Endothelial cell of umbilical vein (primary cell): ENCODE measurements at regions not wholly inside any gene's neighbourhood (a gene's known extent, or its start where the extent isn't known, plus 50 kb on each side); places are given as distances from the start of the nearest gene placed in this dataset.

Experiments used
- BruUV-seq: library from RNA; stranded (reverse); fragments of 400-500 nt; replicated peaks from 2 replicates; lab custom pipeline; 2021; lab: Mats Ljungman, UMichigan
- CTCF ChIA-PET: fragments of 300-600, 350-600 bp; sonication (Branson Sonifier 250); formaldehyde crosslinking; loops from one replicate; lab custom pipeline; 2021; ENCODE audit warnings: antibody characterized with exemption, inconsistent platforms; lab: Charles Lee
- POLR2A ChIA-PET: fragments of 300-600, 350-600 bp; sonication (Branson Sonifier 250); formaldehyde crosslinking; loops from one replicate; lab custom pipeline; 2021; ENCODE audit warnings: antibody characterized with exemption, inconsistent platforms; lab: Charles Lee
- DNase-seq: peaks from one replicate; pipeline ENCODE4 v3.0.0-alpha.2; 2011; ENCODE audit warnings: low read depth, low spot score
- FAIRE-seq: peaks from 2 replicates; lab custom pipeline; 2011; peaks lifted over from hg19 to GRCh38; lab: Jason Lieb, UNC
- H2AFZ ChIP-seq: 2 replicates; pipeline ENCODE4 v1.6.0; 2012; ENCODE audit warnings: low read depth, low read length, control low read depth, inconsistent platforms
- H3K27ac ChIP-seq: 2 replicates; pipeline ENCODE4 v1.5.1; 2011; ENCODE audit warnings: low read depth, mild to moderate bottlenecking, control low read depth, low read length, moderate library complexity; ENCODE audit not compliant: insufficient read depth
- H3K27me3 ChIP-seq, 2 experiments: 2 replicates each; pipeline versions ENCODE4 v1.6.0 to v1.6.1; 2011; ENCODE audit warnings: low read length in 2 of 2, mixed read lengths in 1 of 2; ENCODE audit not compliant: control insufficient read depth in 2 of 2, insufficient read depth in 2 of 2
- H3K36me3 ChIP-seq, 2 experiments: 2 replicates in 1 of 2; 3 replicates in 1 of 2; pipeline ENCODE4 v1.5.1; 2011; ENCODE audit warnings: low read length in 2 of 2, mild to moderate bottlenecking in 1 of 2, moderate library complexity in 1 of 2; ENCODE audit not compliant: control insufficient read depth in 2 of 2, insufficient read depth in 2 of 2; ENCODE audit errors: extremely low read depth in 1 of 2
- H3K4me1 ChIP-seq: 3 replicates; pipeline ENCODE4 v1.5.1; 2011; ENCODE audit warnings: mild to moderate bottlenecking, low read length; ENCODE audit not compliant: control insufficient read depth, insufficient read depth; ENCODE audit errors: extremely low read depth
- H3K4me2 ChIP-seq: 2 replicates; pipeline ENCODE4 v1.6.1; 2011; ENCODE audit warnings: low read length, control low read depth, mixed read lengths; ENCODE audit not compliant: insufficient read depth
- H3K4me3 ChIP-seq, 3 experiments: fragments of 200-600 bp in 1 of 3; sonication (generic), shearing (Covaris generic) in 1 of 3; replicated peaks in 1 of 3; 2 replicates each; pipeline ENCODE4 v1.5.1; 2011 to 2016; ENCODE audit warnings: control low read depth in 3 of 3, low read length in 3 of 3, mild to moderate bottlenecking in 2 of 3, inconsistent platforms in 1 of 3, low read depth in 1 of 3, moderate library complexity in 1 of 3; ENCODE audit not compliant: insufficient read depth in 1 of 3
- H3K79me2 ChIP-seq: 2 replicates; pipeline ENCODE4 v1.6.0; 2012; ENCODE audit warnings: low read length, inconsistent platforms; ENCODE audit not compliant: control insufficient read depth, insufficient read depth
- H3K9ac ChIP-seq: replicated peaks from 2 replicates; pipeline ENCODE3; 2011; ENCODE audit warnings: low read length, control low read depth; ENCODE audit not compliant: insufficient read depth; ENCODE audit errors: extremely low read depth
- H3K9me1 ChIP-seq: replicated peaks from 3 replicates; pipeline ENCODE4 v1.6.0; 2011; ENCODE audit warnings: mild to moderate bottlenecking, low read length; ENCODE audit not compliant: control insufficient read depth, insufficient read depth; ENCODE audit errors: extremely low read depth
- H3K9me3 ChIP-seq: replicated peaks from 2 replicates; pipeline ENCODE4 v1.5.1; 2012; ENCODE audit warnings: low read length, inconsistent platforms; ENCODE audit not compliant: control insufficient read depth, insufficient read depth
- H4K20me1 ChIP-seq: replicated peaks from 2 replicates; pipeline ENCODE3; 2011; ENCODE audit warnings: mild to moderate bottlenecking, low read length; ENCODE audit not compliant: control insufficient read depth, insufficient read depth; ENCODE audit errors: extremely low read depth
- CTCF ChIP-seq, 2 donors: IDR thresholded peaks; 1 replicate in 1 of 2; 2 replicates in 1 of 2; pipeline ENCODE4 v1.5.1; 2011; ENCODE audit warnings: low read length in 2 of 2, mild to moderate bottlenecking in 2 of 2, moderate library complexity in 2 of 2, control low read depth in 1 of 2, inconsistent platforms in 1 of 2, low read depth in 1 of 2; ENCODE audit not compliant: insufficient read depth in 1 of 2; ENCODE audit errors: extremely low read depth in 1 of 2
- EZH2 ChIP-seq: IDR thresholded peaks from 2 replicates; pipeline ENCODE4 v1.6.1; 2012; ENCODE audit warnings: borderline replicate concordance, low read depth, mild to moderate bottlenecking, moderate library complexity, low read length, inconsistent platforms; ENCODE audit not compliant: severe bottlenecking
- FOS ChIP-seq: IDR thresholded peaks from 2 replicates; pipeline ENCODE4 v1.6.1; 2011; ENCODE audit warnings: mild to moderate bottlenecking, low read length, moderate library complexity, borderline replicate concordance; ENCODE audit not compliant: insufficient read depth
- GATA2 ChIP-seq: IDR thresholded peaks from 2 replicates; pipeline ENCODE4 v1.7.0; 2011; ENCODE audit warnings: low read depth, mild to moderate bottlenecking, moderate library complexity, mixed read lengths, low read length; ENCODE audit not compliant: insufficient read length, insufficient read depth
- JUN ChIP-seq: IDR thresholded peaks from 2 replicates; pipeline ENCODE4 v1.6.1; 2011; ENCODE audit warnings: borderline replicate concordance, low read depth; ENCODE audit not compliant: insufficient read length, insufficient read depth
- MYC ChIP-seq: IDR thresholded peaks from one replicate; pipeline ENCODE4 v1.6.1; 2011; ENCODE audit warnings: mild to moderate bottlenecking, low read depth, low read length
- POLR2A ChIP-seq: IDR thresholded peaks from 2 replicates; pipeline ENCODE4 v1.6.1; 2012; ENCODE audit warnings: low read depth, mild to moderate bottlenecking, control low read depth, low read length
- POLR2AphosphoS5 ChIP-seq: IDR thresholded peaks from 2 replicates; pipeline ENCODE4 v1.6.1; 2012; ENCODE audit warnings: low read depth, mild to moderate bottlenecking, control low read depth, low read length, moderate library complexity; ENCODE audit not compliant: insufficient read depth
- dilution Hi-C: fragments of 300-500 bp; cut with MboI; formaldehyde crosslinking; loops from one replicate; pipeline ENCODE4 v1.15.0; 2019; ENCODE audit warnings: low sequenced_read_pairs; ENCODE audit not compliant: extremely low pct_ligation_motif_present
- intact Hi-C: fragments of 100-400 bp; cut with micrococcal nuclease; formaldehyde crosslinking; loops from one replicate; pipeline ENCODE4 v1.10.0; 2022
- TF ChIP-seq, protein P1 (sequence below): IDR thresholded peaks from 2 replicates; pipeline ENCODE4 v1.6.1; 2011; ENCODE audit not compliant: insufficient read depth, insufficient read length

DNA sequence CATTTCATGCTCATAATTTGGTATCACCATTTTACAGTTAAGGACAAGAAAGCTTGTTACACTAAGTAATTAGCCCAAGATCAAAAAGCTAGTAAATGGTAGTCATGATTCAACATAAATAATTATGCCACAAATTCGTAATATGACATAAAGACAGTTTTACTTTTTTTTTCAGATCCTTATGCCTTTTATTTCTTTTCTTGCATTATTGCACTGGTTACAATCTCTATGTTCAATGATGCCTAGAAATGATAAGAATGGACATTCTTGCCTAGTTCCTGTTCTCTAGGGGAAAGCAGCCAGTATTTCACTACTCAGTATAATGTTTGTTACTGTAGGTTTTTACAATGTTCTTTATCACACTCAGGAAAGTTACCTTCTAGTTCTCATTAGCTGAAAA lies 106.4 kb upstream of the ARHGAP5 start:
- dilution Hi-C loops: no loop called here
- CTCF ChIA-PET: no interaction called here

DNA sequence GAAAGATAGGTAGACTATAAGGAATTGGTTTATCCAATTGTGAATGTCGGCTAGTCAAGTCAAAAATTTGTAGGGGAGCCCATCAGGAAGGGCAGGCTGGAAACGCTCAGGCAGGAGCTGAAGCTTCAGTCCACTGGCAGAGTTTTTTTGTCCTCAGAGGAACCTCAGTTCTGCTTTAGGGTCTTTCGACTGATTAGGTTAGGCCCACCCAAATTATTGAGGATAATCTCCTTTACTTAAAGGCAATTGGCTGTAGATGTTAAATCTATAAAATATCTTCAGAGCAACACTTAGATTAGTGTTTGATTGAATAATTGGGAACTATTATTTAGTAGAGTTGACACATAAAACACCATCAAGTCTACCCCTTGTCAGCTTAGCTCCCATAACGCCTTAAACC lies 105.5 kb upstream of the ARHGAP5 start:
- DNase-seq (no peak), FAIRE-seq (no peak)
- ChIA-PET CTCF (no interaction called here), POLR2A (no interaction called here)
- Histone ChIP-seq H4K20me1 (no peaks in the 10 kb centered on the region), H3K9ac (no peak overlapping the region), H3K79me2 (no peaks in the 10 kb centered on the region), H3K9me3 (no peaks in the 10 kb centered on the region), H2AFZ (no peak overlapping the region), H3K4me2 (no peak overlapping the region), H3K4me3 (no peak overlapping the region), H3K9me1 (no peaks in the 10 kb centered on the region), H3K27ac (no peak overlapping the region), H3K4me1 (no peaks in the 10 kb centered on the region), H3K27me3 (no peaks in the 10 kb centered on the region), H3K36me3 (no peaks in the 10 kb centered on the region)
- BruUV-seq: no TSS peak
- dilution Hi-C loops: no loop called here
- TF ChIP-seq CTCF (IDR thresholded peaks at IDR 0.05; ENCODE audit: extremely low read depth in 1 of 2, insufficient read depth in 1 of 2, low read depth in 1 of 2, low read length in 2 of 2) (no peak), POLR2A (no peak), FOS (no peak), EZH2 (no peak), JUN (no peak), MYC (no peak), POLR2AphosphoS5 (no peak), GATA2 (no peak)
- TF ChIP-seq, protein P1, sequence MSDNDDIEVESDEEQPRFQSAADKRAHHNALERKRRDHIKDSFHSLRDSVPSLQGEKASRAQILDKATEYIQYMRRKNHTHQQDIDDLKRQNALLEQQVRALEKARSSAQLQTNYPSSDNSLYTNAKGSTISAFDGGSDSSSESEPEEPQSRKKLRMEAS: no peak
- intact Hi-C loops: no loop called here

More for the DNA sequence above, 106.4 kb upstream of the ARHGAP5 start:
- no peak overlapping the region for H3K9ac ChIP-seq
- FAIRE-seq (no peak), DNase-seq (no peak)
- no peaks in the 10 kb centered on the region for H3K79me2 ChIP-seq
- H3K27ac ChIP-seq: no peak overlapping the region
- no peak overlapping the region for H2AFZ ChIP-seq
- H3K9me1 ChIP-seq: no peaks in the 10 kb centered on the region
- BruUV-seq: no TSS peak
- H3K4me2 ChIP-seq: no peak overlapping the region
- no peak overlapping the region for H3K4me3 ChIP-seq
- TF ChIP-seq EZH2 (no peak), FOS (no peak), POLR2A (no peak)
- H3K27me3 ChIP-seq: no peaks in the 10 kb centered on the region
- intact Hi-C loops: no loop called here
- POLR2A ChIA-PET: no interaction called here
- no peaks in the 10 kb centered on the region for H4K20me1 ChIP-seq
- no peaks in the 10 kb centered on the region for H3K36me3 ChIP-seq
- no peaks in the 10 kb centered on the region for H3K4me1 ChIP-seq
- H3K9me3 ChIP-seq: no peaks in the 10 kb centered on the region
